ENCODE measurements at regions not wholly inside any gene's neighbourhood (a gene's known extent, or its start where the extent isn't known, plus 50 kb on each side); places are given as distances from the start of the nearest gene placed in this dataset.

DNA sequence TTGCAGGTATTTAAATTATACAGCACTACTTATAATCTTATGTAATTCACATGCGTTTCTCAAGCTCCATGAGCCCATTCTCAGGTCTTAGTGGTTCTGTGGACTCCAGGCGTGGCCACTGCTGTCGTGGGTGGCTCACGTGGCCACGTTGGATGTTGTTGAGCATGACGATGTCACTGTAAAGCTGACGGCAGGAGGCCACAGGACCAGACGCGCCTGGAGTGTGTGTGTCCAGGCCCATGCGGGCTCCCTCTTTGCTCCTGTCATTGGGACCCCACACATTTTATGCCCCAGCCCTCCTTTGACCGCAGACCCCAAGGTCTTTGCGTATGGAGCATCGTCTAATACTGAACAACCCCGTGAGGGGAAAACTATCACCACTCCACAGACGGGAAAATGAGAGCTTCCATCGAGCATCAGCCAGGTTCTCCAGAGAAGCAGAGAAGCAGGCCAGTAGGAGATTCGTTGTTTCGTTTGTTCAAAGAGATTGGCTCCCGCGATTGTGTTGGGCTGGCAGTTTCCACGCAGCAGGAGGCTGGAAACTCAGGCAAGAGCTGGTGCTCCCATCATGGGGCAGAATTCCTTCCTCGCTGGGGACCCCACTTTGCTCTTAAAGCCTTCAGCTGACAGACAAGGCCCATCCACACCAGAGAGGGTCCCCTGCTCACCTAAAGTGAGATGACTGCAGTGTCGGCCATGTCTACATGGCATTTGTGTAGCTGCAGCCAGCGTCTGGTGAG lies 129.3 kb upstream of the SPACA7 start:
- no TSS peak for BruUV-seq (replicated peaks)
- intact Hi-C loops (cut with micrococcal nuclease) = no loop called here
- Histone ChIP-seq H3K9ac (ENCODE audit: low read length) (no peak overlapping the region), H4K20me1 (ENCODE audit: insufficient read depth) (no peaks in the 10 kb centered on the region), H3K36me3 (ENCODE audit: control insufficient read depth in 1 of 2, insufficient read depth in 2 of 2, low read length in 2 of 2) (no peaks in the 10 kb centered on the region), H3K27ac (ENCODE audit: low read depth, low read length) (no peak overlapping the region), H3K27me3 (ENCODE audit: insufficient read depth, low read length) (peaks cover 15% of the 10 kb centered on the region), H2AFZ (ENCODE audit: low read depth, low read length, poor library complexity, severe bottlenecking) (no peak overlapping the region), H3K4me1 (ENCODE audit: control insufficient read depth in 1 of 2, insufficient read depth in 2 of 2, low read length in 2 of 2) (no peaks in the 10 kb centered on the region), H3K4me3 (replicated peaks in 1 of 2; ENCODE audit: low read depth in 1 of 2, low read length in 2 of 2) (no peak overlapping the region), H3K9me2 (ENCODE audit: insufficient read depth) (no peaks in the 10 kb centered on the region), H3K9me3 (ENCODE audit: control insufficient read depth in 1 of 2, insufficient read depth in 1 of 2, low read depth in 1 of 2, low read length in 2 of 2) (no peaks in the 10 kb centered on the region), H3K4me2 (ENCODE audit: low read length) (no peak overlapping the region), H3K79me2 (ENCODE audit: insufficient read depth, low read length) (no peaks in the 10 kb centered on the region)
- CTCF ChIA-PET = no interaction called here
- TF ChIP-seq, protein P1, sequence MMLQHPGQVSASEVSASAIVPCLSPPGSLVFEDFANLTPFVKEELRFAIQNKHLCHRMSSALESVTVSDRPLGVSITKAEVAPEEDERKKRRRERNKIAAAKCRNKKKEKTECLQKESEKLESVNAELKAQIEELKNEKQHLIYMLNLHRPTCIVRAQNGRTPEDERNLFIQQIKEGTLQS (IDR thresholded peaks at IDR 0.05) = no peak
- TF ChIP-seq, protein P2, sequence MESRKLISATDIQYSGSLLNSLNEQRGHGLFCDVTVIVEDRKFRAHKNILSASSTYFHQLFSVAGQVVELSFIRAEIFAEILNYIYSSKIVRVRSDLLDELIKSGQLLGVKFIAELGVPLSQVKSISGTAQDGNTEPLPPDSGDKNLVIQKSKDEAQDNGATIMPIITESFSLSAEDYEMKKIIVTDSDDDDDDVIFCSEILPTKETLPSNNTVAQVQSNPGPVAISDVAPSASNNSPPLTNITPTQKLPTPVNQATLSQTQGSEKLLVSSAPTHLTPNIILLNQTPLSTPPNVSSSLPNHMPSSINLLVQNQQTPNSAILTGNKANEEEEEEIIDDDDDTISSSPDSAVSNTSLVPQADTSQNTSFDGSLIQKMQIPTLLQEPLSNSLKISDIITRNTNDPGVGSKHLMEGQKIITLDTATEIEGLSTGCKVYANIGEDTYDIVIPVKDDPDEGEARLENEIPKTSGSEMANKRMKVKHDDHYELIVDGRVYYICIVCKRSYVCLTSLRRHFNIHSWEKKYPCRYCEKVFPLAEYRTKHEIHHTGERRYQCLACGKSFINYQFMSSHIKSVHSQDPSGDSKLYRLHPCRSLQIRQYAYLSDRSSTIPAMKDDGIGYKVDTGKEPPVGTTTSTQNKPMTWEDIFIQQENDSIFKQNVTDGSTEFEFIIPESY (IDR thresholded peaks at IDR 0.05; ENCODE audit: extremely low read depth, insufficient replicate concordance, low read length) = no peak
- TF ChIP-seq YY1 (IDR thresholded peaks at IDR 0.05; ENCODE audit: extremely low read depth, insufficient replicate concordance, low read depth, low read length) = no peak
- no peak for TF ChIP-seq POLR2AphosphoS5 (IDR thresholded peaks at IDR 0.05; ENCODE audit: low read depth, low read length)
- no peak for TF ChIP-seq ELF1 (IDR thresholded peaks at IDR 0.05; ENCODE audit: borderline replicate concordance, low read depth)
- TF ChIP-seq RAD21 (IDR thresholded peaks at IDR 0.05; ENCODE audit: low read depth) = no peak
- no peak for TF ChIP-seq ZNF274 (IDR thresholded peaks at IDR 0.05; ENCODE audit: low read depth, low read length)
- no peak for TF ChIP-seq JUND (IDR thresholded peaks at IDR 0.05)
- TF ChIP-seq, protein P3, sequence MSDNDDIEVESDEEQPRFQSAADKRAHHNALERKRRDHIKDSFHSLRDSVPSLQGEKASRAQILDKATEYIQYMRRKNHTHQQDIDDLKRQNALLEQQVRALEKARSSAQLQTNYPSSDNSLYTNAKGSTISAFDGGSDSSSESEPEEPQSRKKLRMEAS (IDR thresholded peaks at IDR 0.05) = no peak
- no peak for TF ChIP-seq POLR2A (IDR thresholded peaks at IDR 0.05; ENCODE audit: borderline replicate concordance, extremely low read depth, insufficient read depth, insufficient read length)
- no peak for TF ChIP-seq EZH2phosphoT487 (IDR thresholded peaks at IDR 0.05; ENCODE audit: borderline replicate concordance)
- TF ChIP-seq SP1 (IDR thresholded peaks at IDR 0.05; ENCODE audit: low read depth) = no peak
- TF ChIP-seq CEBPB (IDR thresholded peaks at IDR 0.05; ENCODE audit: low read depth) = no peak
- TF ChIP-seq TCF7L2 (IDR thresholded peaks at IDR 0.05; ENCODE audit: borderline replicate concordance, extremely low read depth, insufficient read depth, insufficient read length) = no peak
- no peak for ATAC-seq
- POLR2A ChIA-PET = no interaction called here
- no peak for DNase-seq (ENCODE audit: low read depth, low spot score)
- RAD21 ChIA-PET (ENCODE audit: low non-redundant PET in 1 of 2, low total read pairs in 2 of 2, uncharacterized antibody in 2 of 2, unreplicated experiment in 2 of 2) = no interaction called here
